ENCODE measurements at regions not wholly inside any gene's neighbourhood (a gene's known extent, or its start where the extent isn't known, plus 50 kb on each side); places are given as distances from the start of the nearest gene placed in this dataset.

DNA sequence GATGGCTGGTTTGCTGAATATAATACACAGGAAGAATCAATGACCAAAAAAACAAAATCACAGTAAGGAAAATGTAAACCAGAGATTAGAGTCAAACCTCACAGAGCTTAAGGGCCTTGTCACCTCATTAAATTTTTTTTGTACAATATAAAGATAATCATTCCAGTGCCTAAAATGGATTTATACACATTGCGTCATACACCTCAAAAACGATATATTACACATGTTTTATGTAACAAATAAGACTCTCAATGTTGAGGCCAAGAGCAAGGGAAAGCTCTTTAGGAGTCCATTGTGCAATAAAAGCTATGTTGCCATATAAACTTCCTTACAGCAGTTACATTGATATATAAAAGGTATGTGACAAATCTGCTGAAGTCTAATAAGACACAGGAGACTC lies 856.7 kb upstream of the SLITRK1 start:
- H3K27me3 Mint-ChIP-seq (ENCODE audit: insufficient read depth, low read depth): no peaks in the 10 kb centered on the region
- Histone ChIP-seq H3K27me3 (no peaks in the 10 kb centered on the region), H3K9me3 (ENCODE audit: low read depth) (no peaks in the 10 kb centered on the region), H3K36me3 (no peaks in the 10 kb centered on the region), H3K9ac (no peak overlapping the region), H3K27ac (no peak overlapping the region), H3F3A (ENCODE audit: low read depth) (no peaks in the 10 kb centered on the region), H3K4me1 (no peaks in the 10 kb centered on the region), H2AFZ (replicated peaks) (no peak overlapping the region), H3K79me2 (ENCODE audit: low read depth) (no peaks in the 10 kb centered on the region), H3K4me3 (no peak overlapping the region), H4K20me1 (ENCODE audit: low read depth) (no peaks in the 10 kb centered on the region), H3K4me2 (no peak overlapping the region)
- no peak overlapping the region for H3K4me3 Mint-ChIP-seq
- no peaks in the 10 kb centered on the region for H3K4me1 Mint-ChIP-seq
- no peaks in the 10 kb centered on the region for H3K36me3 Mint-ChIP-seq
- no peak for DNase-seq (ENCODE audit: low spot score)
- no peak overlapping the region for H3K27ac Mint-ChIP-seq
- TF ChIP-seq, protein P1, sequence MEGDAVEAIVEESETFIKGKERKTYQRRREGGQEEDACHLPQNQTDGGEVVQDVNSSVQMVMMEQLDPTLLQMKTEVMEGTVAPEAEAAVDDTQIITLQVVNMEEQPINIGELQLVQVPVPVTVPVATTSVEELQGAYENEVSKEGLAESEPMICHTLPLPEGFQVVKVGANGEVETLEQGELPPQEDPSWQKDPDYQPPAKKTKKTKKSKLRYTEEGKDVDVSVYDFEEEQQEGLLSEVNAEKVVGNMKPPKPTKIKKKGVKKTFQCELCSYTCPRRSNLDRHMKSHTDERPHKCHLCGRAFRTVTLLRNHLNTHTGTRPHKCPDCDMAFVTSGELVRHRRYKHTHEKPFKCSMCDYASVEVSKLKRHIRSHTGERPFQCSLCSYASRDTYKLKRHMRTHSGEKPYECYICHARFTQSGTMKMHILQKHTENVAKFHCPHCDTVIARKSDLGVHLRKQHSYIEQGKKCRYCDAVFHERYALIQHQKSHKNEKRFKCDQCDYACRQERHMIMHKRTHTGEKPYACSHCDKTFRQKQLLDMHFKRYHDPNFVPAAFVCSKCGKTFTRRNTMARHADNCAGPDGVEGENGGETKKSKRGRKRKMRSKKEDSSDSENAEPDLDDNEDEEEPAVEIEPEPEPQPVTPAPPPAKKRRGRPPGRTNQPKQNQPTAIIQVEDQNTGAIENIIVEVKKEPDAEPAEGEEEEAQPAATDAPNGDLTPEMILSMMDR (IDR thresholded peaks at IDR 0.05): no peak
- H3K9me3 Mint-ChIP-seq: no peaks in the 10 kb centered on the region

DNA sequence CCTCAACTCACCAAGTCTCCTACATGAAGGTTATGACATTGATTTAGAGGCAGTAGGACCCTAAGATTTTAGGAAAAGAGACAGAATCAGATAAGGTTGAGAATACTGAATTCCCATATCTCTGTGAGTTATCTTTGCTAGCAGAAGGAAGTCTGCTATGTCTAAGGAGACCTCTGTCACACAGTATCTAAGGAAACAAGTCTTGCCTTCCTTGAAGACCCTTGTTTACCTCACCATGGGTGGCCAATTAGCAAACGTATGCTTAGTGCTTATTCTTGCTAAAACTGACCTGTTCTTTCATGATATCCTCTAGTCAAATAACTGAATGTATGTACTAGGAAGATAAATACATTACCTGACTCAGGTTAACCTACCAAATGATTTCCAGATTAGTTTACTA lies 855.4 kb upstream of the SLITRK1 start:
- Mint-ChIP-seq H3K27me3 (ENCODE audit: insufficient read depth, low read depth) (no peaks in the 10 kb centered on the region), H3K4me3 (no peak overlapping the region), H3K27ac (no peak overlapping the region), H3K36me3 (no peaks in the 10 kb centered on the region), H3K4me1 (no peaks in the 10 kb centered on the region), H3K9me3 (no peaks in the 10 kb centered on the region)
- DNase-seq (ENCODE audit: low spot score): no peak
- Histone ChIP-seq H3K9ac (no peak overlapping the region), H2AFZ (replicated peaks) (no peak overlapping the region), H3K4me2 (no peak overlapping the region), H3K79me2 (ENCODE audit: low read depth) (no peaks in the 10 kb centered on the region), H3K36me3 (no peaks in the 10 kb centered on the region), H4K20me1 (ENCODE audit: low read depth) (no peaks in the 10 kb centered on the region), H3K9me3 (ENCODE audit: low read depth) (no peaks in the 10 kb centered on the region), H3K27me3 (no peaks in the 10 kb centered on the region), H3K4me1 (peaks cover 3% of the 10 kb centered on the region), H3F3A (ENCODE audit: low read depth) (no peaks in the 10 kb centered on the region), H3K4me3 (no peak overlapping the region), H3K27ac (no peak overlapping the region)
- TF ChIP-seq, protein P1 (IDR thresholded peaks at IDR 0.05): no peak
- no peak for TF ChIP-seq EZH2 (IDR thresholded peaks at IDR 0.05)
- TF ChIP-seq EZH2phosphoT487 (IDR thresholded peaks at IDR 0.05): no peak

DNA sequence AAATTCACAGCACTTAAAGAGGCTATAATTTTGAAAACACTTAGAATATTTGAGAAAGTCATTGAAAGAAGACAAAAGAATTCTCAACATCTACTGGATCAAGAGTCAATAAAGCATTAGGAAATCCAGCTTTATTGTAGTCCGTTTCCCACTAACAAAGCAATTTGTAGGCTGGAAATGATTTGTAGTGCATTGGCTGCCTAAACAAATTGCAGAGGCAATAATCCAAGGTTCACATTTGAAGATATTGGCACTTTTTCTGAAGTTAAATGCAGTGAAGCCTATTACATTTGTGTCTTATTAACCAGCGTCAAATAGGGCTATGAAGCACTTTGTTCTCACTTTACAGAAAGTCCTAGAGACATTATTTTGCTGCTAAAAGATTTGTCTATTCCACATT lies 848.1 kb upstream of the SLITRK1 start:
- H3K4me1 ChIP-seq: peaks cover 30% of the 10 kb centered on the region
- no peaks in the 10 kb centered on the region for H3K36me3 ChIP-seq
- H4K20me1 ChIP-seq (ENCODE audit: low read depth): no peaks in the 10 kb centered on the region
- H3K4me2 ChIP-seq: no peak overlapping the region
- Mint-ChIP-seq H3K4me3 (no peak overlapping the region), H3K27me3 (ENCODE audit: insufficient read depth, low read depth) (peaks cover 2% of the 10 kb centered on the region), H3K4me1 (no peaks in the 10 kb centered on the region), H3K36me3 (no peaks in the 10 kb centered on the region), H3K27ac (no peak overlapping the region), H3K9me3 (peaks cover 2% of the 10 kb centered on the region)
- no peak for TF ChIP-seq EZH2phosphoT487 (IDR thresholded peaks at IDR 0.05)
- TF ChIP-seq, protein P1 (IDR thresholded peaks at IDR 0.05): no peak
- TF ChIP-seq EZH2 (IDR thresholded peaks at IDR 0.05): no peak
- no peak overlapping the region for H3K9ac ChIP-seq
- no peak for DNase-seq (ENCODE audit: low spot score)
- no peak overlapping the region for H2AFZ ChIP-seq (replicated peaks)
- H3K27me3 ChIP-seq: no peaks in the 10 kb centered on the region
- no peaks in the 10 kb centered on the region for H3K79me2 ChIP-seq (ENCODE audit: low read depth)
- H3K9me3 ChIP-seq (ENCODE audit: low read depth): no peaks in the 10 kb centered on the region
- H3F3A ChIP-seq (ENCODE audit: low read depth): no peaks in the 10 kb centered on the region
- H3K27ac ChIP-seq: no peak overlapping the region
- no peak overlapping the region for H3K4me3 ChIP-seq
